ENCODE measurements at regions not wholly inside any gene's neighbourhood (a gene's known extent, or its start where the extent isn't known, plus 50 kb on each side); places are given as distances from the start of the nearest gene placed in this dataset.

DNA sequence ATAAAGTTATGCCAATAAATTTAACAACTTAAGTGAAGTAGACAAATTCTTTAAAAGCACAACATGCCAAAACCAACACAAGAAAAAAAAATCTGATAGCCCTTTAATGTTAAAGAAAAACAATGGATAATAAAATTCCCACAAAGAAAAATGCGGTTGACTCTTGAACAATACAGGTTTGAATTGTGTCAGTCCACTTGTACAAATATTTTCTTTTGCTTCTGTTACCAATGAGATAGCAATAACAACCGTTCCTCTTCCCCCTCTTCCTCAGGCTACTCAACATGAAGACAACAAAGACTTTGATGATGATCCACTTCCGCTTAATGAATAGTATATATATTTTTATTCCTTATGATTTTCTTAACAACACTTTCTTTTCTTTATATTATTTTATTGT is 283.9 kb upstream of the MAN1A1 start:
- no peaks in the 10 kb centered on the region for H3K4me1 ChIP-seq (ENCODE audit: insufficient read depth, low read length)
- no peak overlapping the region for H2BK120ac ChIP-seq (ENCODE audit: low read depth, low read length, poor library complexity, severe bottlenecking)
- TF ChIP-seq CTCF (conservative IDR thresholded peaks at IDR 0.05), result no peak
- no peak overlapping the region for H3K27ac ChIP-seq (ENCODE audit: insufficient read length, low read depth, low read length)
- no peak overlapping the region for H3K18ac ChIP-seq (ENCODE audit: insufficient read length, low read depth, low read length)
- H3K79me2 ChIP-seq (ENCODE audit: insufficient read depth, low read length), result no peaks in the 10 kb centered on the region
- H3K79me1 ChIP-seq (ENCODE audit: insufficient read depth, low read depth, low read length, poor library complexity, severe bottlenecking), result no peaks in the 10 kb centered on the region
- Mint-ChIP-seq H3K4me1 (peaks cover 6% of the 10 kb centered on the region in 2 experiments), H3K27ac (no peak overlapping the region), H3K36me3 (ENCODE audit: insufficient read depth in 1 of 3, low read depth in 3 of 3) (no peaks in the 10 kb centered on the region), H3K9me3 (no peaks in the 10 kb centered on the region; a peak in 1 of 5 replicates), H3K4me3 (no peak overlapping the region), H3K27me3 (ENCODE audit: low read depth) (no peaks in the 10 kb centered on the region)
- no peaks in the 10 kb centered on the region for H3K9me3 ChIP-seq (ENCODE audit: control insufficient read depth, low read depth, low read length)
- WGBS (ENCODE audit: extremely low coverage, insufficient read length, low lambda C conversion rate), result no CpG with 5 or more reads among the region's 3 CpGs
- no peak overlapping the region for H4K5ac ChIP-seq (ENCODE audit: insufficient read length, low read depth, low read length)
- no peak overlapping the region for H3K9ac ChIP-seq (ENCODE audit: extremely low read depth, insufficient read length, low read length)
- no peak overlapping the region for H3T11ph ChIP-seq (ENCODE audit: low read length)
- H2BK20ac ChIP-seq (ENCODE audit: low read depth, low read length, poor library complexity, severe bottlenecking), result no peak overlapping the region
- H4K20me1 ChIP-seq (ENCODE audit: control insufficient read depth, insufficient read depth, insufficient read length), result no peaks in the 10 kb centered on the region
- H2BK15ac ChIP-seq (ENCODE audit: low read depth, low read length), result no peak overlapping the region
- no peak overlapping the region for H3K23ac ChIP-seq (ENCODE audit: insufficient read length, low read depth, low read length)
- H2BK12ac ChIP-seq (ENCODE audit: insufficient read length, low read depth, low read length), result no peak overlapping the region
- no peaks in the 10 kb centered on the region for H3K27me3 ChIP-seq (ENCODE audit: insufficient read depth, low read length)
- no peak for DNase-seq
- H2AFZ ChIP-seq (ENCODE audit: low read length), result no peak overlapping the region
- no peak overlapping the region for H3K14ac ChIP-seq (ENCODE audit: insufficient read depth, low read length)
- H3K56ac ChIP-seq (ENCODE audit: insufficient read length, low read depth, low read length), result no peak overlapping the region
- no peak overlapping the region for H4K8ac ChIP-seq (replicated peaks; ENCODE audit: insufficient read length, low read depth, low read length)
- H2AK5ac ChIP-seq (ENCODE audit: insufficient read length, low read length), result no peak overlapping the region
- no peak overlapping the region for H2BK5ac ChIP-seq (ENCODE audit: insufficient read length, low read length)
- no peak overlapping the region for H4K91ac ChIP-seq (ENCODE audit: insufficient read length, low read depth, low read length)
- no peaks in the 10 kb centered on the region for H3K23me2 ChIP-seq (ENCODE audit: insufficient read length, low read depth, low read length, poor library complexity, severe bottlenecking)
- H3K4ac ChIP-seq (ENCODE audit: low read depth, low read length), result no peak overlapping the region
- H3K4me2 ChIP-seq (ENCODE audit: insufficient read depth, insufficient read length, low read length), result no peak overlapping the region

Measured in H9 (cell line).